ENCODE measurements at regions not wholly inside any gene's neighbourhood (a gene's known extent, or its start where the extent isn't known, plus 50 kb on each side); places are given as distances from the start of the nearest gene placed in this dataset.

- intact Hi-C loops (cut with micrococcal nuclease), result no loop called here
- ChIA-PET CTCF (no interaction called here), POLR2A (interaction anchor here (1.5 kb wide), 1 partner anchor 9 kb away, joined by 3 read pairs; no protein-coding TSS in a partner anchor)
- H3K4me1 Mint-ChIP-seq (ENCODE audit: insufficient read depth, unreplicated experiment), result no peaks in the 10 kb centered on the region
- H3K27ac Mint-ChIP-seq (ENCODE audit: low read depth, unreplicated experiment), result no peak overlapping the region
- DNase-seq (ENCODE audit: unreplicated experiment), result no peak
- no TSS peak for BruUV-seq (replicated peaks)
- no peaks in the 10 kb centered on the region for H3K36me3 Mint-ChIP-seq (ENCODE audit: insufficient read depth, unreplicated experiment)
- no peak for TF ChIP-seq CTCF (IDR thresholded peaks at IDR 0.05; ENCODE audit: unreplicated experiment)
- H3K9me3 Mint-ChIP-seq (ENCODE audit: unreplicated experiment), result peaks cover 7% of the 10 kb centered on the region
- peaks cover 12% of the 10 kb centered on the region for H3K27me3 Mint-ChIP-seq (ENCODE audit: insufficient read depth, unreplicated experiment)
- no peak overlapping the region for H3K4me3 Mint-ChIP-seq (ENCODE audit: unreplicated experiment)
These were observed 162.1 kb upstream of the LYSMD4 start for GRCh38 chr15:99895189-99895955.

GRCh38 chr15:99878835-99879234 lies 145.6 kb upstream of the LYSMD4 start:
- intact Hi-C loops (cut with micrococcal nuclease), result no loop called here
- H3K4me1 Mint-ChIP-seq (ENCODE audit: insufficient read depth, unreplicated experiment), result no peaks in the 10 kb centered on the region
- H3K36me3 Mint-ChIP-seq (ENCODE audit: insufficient read depth, unreplicated experiment), result no peaks in the 10 kb centered on the region
- no peak for DNase-seq (ENCODE audit: unreplicated experiment)
- peaks cover 5% of the 10 kb centered on the region for H3K27me3 Mint-ChIP-seq (ENCODE audit: insufficient read depth, unreplicated experiment)
- no peaks in the 10 kb centered on the region for H3K9me3 Mint-ChIP-seq (ENCODE audit: unreplicated experiment)
- no peak for TF ChIP-seq CTCF (IDR thresholded peaks at IDR 0.05; ENCODE audit: unreplicated experiment)
- CTCF ChIA-PET, result no interaction called here
- no peak overlapping the region for H3K27ac Mint-ChIP-seq (ENCODE audit: low read depth, unreplicated experiment)
- no peak overlapping the region for H3K4me3 Mint-ChIP-seq (ENCODE audit: unreplicated experiment)
- POLR2A ChIA-PET, result interaction anchor here (0.6 kb wide), 1 partner anchor 32 kb away, joined by 3 read pairs; no protein-coding TSS in a partner anchor
- BruUV-seq (replicated peaks), result no TSS peak

GRCh38 chr15:99873451-99873850 lies 140.2 kb upstream of the LYSMD4 start:
- Mint-ChIP-seq H3K9me3 (ENCODE audit: unreplicated experiment) (no peaks in the 10 kb centered on the region), H3K4me1 (ENCODE audit: insufficient read depth, unreplicated experiment) (no peaks in the 10 kb centered on the region), H3K27me3 (ENCODE audit: insufficient read depth, unreplicated experiment) (peaks cover 43% of the 10 kb centered on the region), H3K36me3 (ENCODE audit: insufficient read depth, unreplicated experiment) (no peaks in the 10 kb centered on the region), H3K4me3 (ENCODE audit: unreplicated experiment) (no peak overlapping the region), H3K27ac (ENCODE audit: low read depth, unreplicated experiment) (no peak overlapping the region)
- BruUV-seq (replicated peaks), result no TSS peak
- TF ChIP-seq CTCF (IDR thresholded peaks at IDR 0.05; ENCODE audit: unreplicated experiment), result no peak
- no peak for DNase-seq (ENCODE audit: unreplicated experiment)
- POLR2A ChIA-PET, result no interaction called here
- CTCF ChIA-PET, result interaction anchor here (0.9 kb wide), 1 partner anchor 477 kb away, joined by 3 read pairs; no protein-coding TSS in a partner anchor
- intact Hi-C loops (cut with micrococcal nuclease), result no loop called here

GRCh38 chr15:99863550-99864198 lies 130.4 kb upstream of the LYSMD4 start:
- DNase-seq (ENCODE audit: unreplicated experiment), result no peak
- intact Hi-C loops (cut with micrococcal nuclease), result no loop called here
- Mint-ChIP-seq H3K9me3 (ENCODE audit: unreplicated experiment) (no peaks in the 10 kb centered on the region), H3K27me3 (ENCODE audit: insufficient read depth, unreplicated experiment) (peaks cover 87% of the 10 kb centered on the region), H3K4me1 (ENCODE audit: insufficient read depth, unreplicated experiment) (no peaks in the 10 kb centered on the region), H3K4me3 (ENCODE audit: unreplicated experiment) (no peak overlapping the region), H3K36me3 (ENCODE audit: insufficient read depth, unreplicated experiment) (no peaks in the 10 kb centered on the region), H3K27ac (ENCODE audit: low read depth, unreplicated experiment) (no peak overlapping the region)
- TF ChIP-seq CTCF (IDR thresholded peaks at IDR 0.05; ENCODE audit: unreplicated experiment), result no peak
- CTCF ChIA-PET, result interaction anchor here (0.6 kb wide), 1 partner anchor 733 kb away, joined by 4 read pairs; no protein-coding TSS in a partner anchor
- POLR2A ChIA-PET, result no interaction called here
- BruUV-seq (replicated peaks), result no TSS peak
